Right lobe of liver (tissue), 6 donors: ENCODE measurements at regions not wholly inside any gene's neighbourhood (a gene's known extent, or its start where the extent isn't known, plus 50 kb on each side); places are given as distances from the start of the nearest gene placed in this dataset.

Source experiments
- ATAC-seq, 4 donors: fragments of 200-7000 bp; cut with Tn5 transposase; one replicate each; pipeline ENCODE4 v1.9.1; 2020; ENCODE audit warnings: mild to moderate bottlenecking in 4 of 4, moderate library complexity in 4 of 4
- DNase-seq, 3 donors: peaks; one replicate each; pipeline ENCODE4 v3.0.0-alpha.2; 2020
- H3K27ac ChIP-seq, 3 donors: fragments of 200-600 bp; one replicate each; pipeline ENCODE4 v1.8.0; 2022
- H3K27me3 ChIP-seq, 2 donors: fragments of 200-600 bp; one replicate each; pipeline ENCODE4 v1.8.0; 2022
- H3K36me3 ChIP-seq, 4 donors: fragments of 200-600 bp; sonication (generic) in 1 of 4; one replicate each; pipeline versions ENCODE4 v1.5.1 to v1.8.0; 2017 to 2022; ENCODE audit warnings: control low read depth in 1 of 4
- H3K4me1 ChIP-seq, 4 donors: fragments of 200-600 bp; sonication (generic) in 1 of 4; one replicate each; pipeline versions ENCODE4 v1.5.1 to v1.8.0; 2017 to 2022; ENCODE audit warnings: control low read depth in 1 of 4
- H3K4me3 ChIP-seq, 3 donors: fragments of 200-600 bp; one replicate each; pipeline ENCODE4 v1.8.0; 2022
- H3K9me3 ChIP-seq, 4 donors: fragments of 200-600 bp; sonication (generic) in 1 of 4; one replicate each; pipeline versions ENCODE4 v1.5.1 to v1.8.0; 2017 to 2022; ENCODE audit warnings: control low read depth in 1 of 4
- CTCF ChIP-seq, 4 donors: fragments of 200-600 bp in 3 of 4; fragments of 450-650 bp in 1 of 4; IDR thresholded peaks; one replicate each; pipeline versions ENCODE4 v1.5.1 to v1.8.0; 2016 to 2022; ENCODE audit warnings: antibody characterized with exemption in 4 of 4, mild to moderate bottlenecking in 2 of 4
- POLR2A ChIP-seq: fragments of 450-650 bp; IDR thresholded peaks from one replicate; pipeline ENCODE4 v1.6.1; 2017; ENCODE audit warnings: antibody characterized with exemption, mild to moderate bottlenecking
- WGBS: methylation state at CpG from one replicate; pipeline ENCODE4 v1.1.6; 2018; ENCODE audit warnings: low coverage, low lambda C conversion rate; ENCODE audit not compliant: insufficient coverage; ENCODE audit errors: missing lambda C conversion rate; 5-methylcytosine and 5-hydroxymethylcytosine counted together
- intact Hi-C, 2 donors: fragments of 100-400 bp; cut with DNase I; formaldehyde crosslinking; loops; one replicate each; pipeline versions ENCODE4 v1.11.2 to v1.14.1; 2022
- donor health status: DM: no; HTN: yes; CAD: no.
- donor health status: DM: no; HTN: no; CAD: no.
- donor health status: DM: no; HTN: no; CAD: no.
- donor health status: DM: no; HTN: yes; CAD: no.
- donor health status: DM: no; HTN: yes; CAD: no.

GRCh38 chr18:26642440-26643348 is 94.3 kb upstream of the KCTD1 start:
- ATAC-seq (peak in 2 of 4 donors; percentile 24 to 36), DNase-seq (no peak)
- Histone ChIP-seq H3K4me1 (no peaks in the 10 kb centered on the region), H3K27me3 (no peaks in the 10 kb centered on the region), H3K36me3 (no peaks in the 10 kb centered on the region), H3K9me3 (no peaks in the 10 kb centered on the region), H3K4me3 (no peak overlapping the region), H3K27ac (no peak overlapping the region)
- WGBS = 68% methylated on average over 12 of the region's 14 CpGs
- intact Hi-C loops = no loop called here
- TF ChIP-seq POLR2A (no peak), CTCF (IDR thresholded peaks at IDR 0.05) (no peak)

- Histone ChIP-seq H3K27me3 (no peaks in the 10 kb centered on the region), H3K4me1 (no peaks in the 10 kb centered on the region), H3K27ac (no peak overlapping the region), H3K4me3 (no peak overlapping the region), H3K9me3 (no peaks in the 10 kb centered on the region), H3K36me3 (no peaks in the 10 kb centered on the region)
- DNase-seq (no peak), ATAC-seq (no peak)
- intact Hi-C loops = no loop called here
- TF ChIP-seq POLR2A (no peak), CTCF (IDR thresholded peaks at IDR 0.05) (no peak)
- 76% methylated on average over 5 of the region's 5 CpGs for WGBS
Observed at GRCh38 chr18:26640541-26640940, 92.2 kb upstream of the KCTD1 start.

GRCh38 chr18:26639149-26639548 is 90.8 kb upstream of the KCTD1 start:
- TF ChIP-seq POLR2A (no peak), CTCF (IDR thresholded peaks at IDR 0.05) (no peak)
- 81% methylated on average over 7 of the region's 7 CpGs for WGBS

GRCh38 chr18:26637983-26638382 is 89.6 kb upstream of the KCTD1 start:
- Histone ChIP-seq H3K4me3 (no peak overlapping the region), H3K27me3 (no peaks in the 10 kb centered on the region), H3K9me3 (no peaks in the 10 kb centered on the region), H3K4me1 (no peaks in the 10 kb centered on the region), H3K36me3 (no peaks in the 10 kb centered on the region), H3K27ac (no peak overlapping the region)
- WGBS = 96% methylated on average over 2 of the region's 2 CpGs
- intact Hi-C loops = no loop called here
- no peak for ATAC-seq
- no peak for TF ChIP-seq CTCF (IDR thresholded peaks at IDR 0.05)
- no peak for TF ChIP-seq POLR2A
- no peak for DNase-seq

More at GRCh38 chr18:26639149-26639548, 90.8 kb upstream of the KCTD1 start:
- intact Hi-C loops = no loop called here
- H3K27ac ChIP-seq = no peak overlapping the region
- H3K27me3 ChIP-seq = no peaks in the 10 kb centered on the region
- no peak for DNase-seq
- H3K4me3 ChIP-seq = no peak overlapping the region
- no peaks in the 10 kb centered on the region for H3K36me3 ChIP-seq
- no peak for ATAC-seq
- no peaks in the 10 kb centered on the region for H3K4me1 ChIP-seq
- no peaks in the 10 kb centered on the region for H3K9me3 ChIP-seq
